ENCODE measurements at regions not wholly inside any gene's neighbourhood (a gene's known extent, or its start where the extent isn't known, plus 50 kb on each side); places are given as distances from the start of the nearest gene placed in this dataset.
A peak's percentile ranks its signal among the peaks of the same experiment; 100 is the strongest.
"Not testable (repeated sequence)": the region's sequence is repeated elsewhere in the genome, so short reads cannot be mapped to it uniquely, and the experiment has no call there.

GRCh38 chr4:30148828-30149227 lies 571.3 kb upstream of the PCDH7 start:
- DNase-seq: not testable (repeated sequence)

GRCh38 chr4:30149539-30149938 lies 570.6 kb upstream of the PCDH7 start:
- DNase-seq: not testable (repeated sequence)

- no peak for DNase-seq
Observed at GRCh38 chr4:30153427-30153826, 566.7 kb upstream of the PCDH7 start.

- DNase-seq: no peak
Observed at GRCh38 chr4:30160140-30160539, 560.0 kb upstream of the PCDH7 start.

GRCh38 chr4:30172416-30172815 lies 547.8 kb upstream of the PCDH7 start:
- DNase-seq: no peak

- DNase-seq: peak; percentile 2 to 7
Observed at GRCh38 chr4:30181512-30181911, 538.7 kb upstream of the PCDH7 start.

- no peak for DNase-seq
Observed at GRCh38 chr4:30181918-30182317, 538.3 kb upstream of the PCDH7 start.

- DNase-seq: no peak
Observed at GRCh38 chr4:30182786-30183185, 537.4 kb upstream of the PCDH7 start.

- no peak for DNase-seq
Observed at GRCh38 chr4:30191902-30192301, 528.3 kb upstream of the PCDH7 start.

GRCh38 chr4:30207389-30207788 lies 512.8 kb upstream of the PCDH7 start:
- DNase-seq: no peak

- DNase-seq: no peak
Observed at GRCh38 chr4:30208731-30209435, 511.3 kb upstream of the PCDH7 start.

GRCh38 chr4:30215973-30216372 lies 504.2 kb upstream of the PCDH7 start:
- DNase-seq: not testable (repeated sequence)

GRCh38 chr4:30245140-30245539 lies 475.0 kb upstream of the PCDH7 start:
- DNase-seq: no peak

GRCh38 chr4:30256116-30256832 lies 463.9 kb upstream of the PCDH7 start:
- no peak for DNase-seq

- DNase-seq: no peak
Observed at GRCh38 chr4:30258949-30259348, 461.2 kb upstream of the PCDH7 start.

GRCh38 chr4:30262379-30262778 lies 457.8 kb upstream of the PCDH7 start:
- no peak for DNase-seq

- no peak for DNase-seq
Observed at GRCh38 chr4:30264465-30264864, 455.7 kb upstream of the PCDH7 start.

- DNase-seq: peak; percentile 19 to 31
Observed at GRCh38 chr4:30265716-30266115, 454.5 kb upstream of the PCDH7 start.

- no peak for DNase-seq
Observed at GRCh38 chr4:30268370-30268769, 451.8 kb upstream of the PCDH7 start.

GRCh38 chr4:30269850-30270249 lies 450.3 kb upstream of the PCDH7 start:
- no peak for DNase-seq

- no peak for DNase-seq
Observed at GRCh38 chr4:30281986-30282385, 438.2 kb upstream of the PCDH7 start.

- DNase-seq: no peak
Observed at GRCh38 chr4:30283336-30283735, 436.8 kb upstream of the PCDH7 start.

GRCh38 chr4:30294295-30294694 lies 425.9 kb upstream of the PCDH7 start:
- no peak for DNase-seq

- DNase-seq: no peak
Observed at GRCh38 chr4:30295652-30296051, 424.5 kb upstream of the PCDH7 start.

All from right lung (tissue), 2 donors.